Astrocyte of the spinal cord (primary cell): ENCODE measurements at regions not wholly inside any gene's neighbourhood (a gene's known extent, or its start where the extent isn't known, plus 50 kb on each side); places are given as distances from the start of the nearest gene placed in this dataset.
"Not testable (repeated sequence)": the region's sequence is repeated elsewhere in the genome, so short reads cannot be mapped to it uniquely, and the experiment has no call there.

Experiments
- DNase-seq: peaks from one replicate; pipeline ENCODE4 v3.0.0; 2011; ENCODE audit warnings: low read depth, low spot score
- H3K4me3 ChIP-seq: 2 replicates; pipeline ENCODE4 v1.5.1; 2011; ENCODE audit warnings: low read depth, mild to moderate bottlenecking, low read length, moderate library complexity
- in situ Hi-C: cut with HindIII; loops from 2 replicates; pipeline ENCODE4 v1.10.0; 2017; ENCODE audit warnings: low sequenced_read_pairs
- TF ChIP-seq, protein P1 (sequence below): IDR thresholded peaks from 2 replicates; pipeline ENCODE4 v1.5.1; 2012; ENCODE audit warnings: low read depth, mild to moderate bottlenecking, low read length, inconsistent platforms

DNA sequence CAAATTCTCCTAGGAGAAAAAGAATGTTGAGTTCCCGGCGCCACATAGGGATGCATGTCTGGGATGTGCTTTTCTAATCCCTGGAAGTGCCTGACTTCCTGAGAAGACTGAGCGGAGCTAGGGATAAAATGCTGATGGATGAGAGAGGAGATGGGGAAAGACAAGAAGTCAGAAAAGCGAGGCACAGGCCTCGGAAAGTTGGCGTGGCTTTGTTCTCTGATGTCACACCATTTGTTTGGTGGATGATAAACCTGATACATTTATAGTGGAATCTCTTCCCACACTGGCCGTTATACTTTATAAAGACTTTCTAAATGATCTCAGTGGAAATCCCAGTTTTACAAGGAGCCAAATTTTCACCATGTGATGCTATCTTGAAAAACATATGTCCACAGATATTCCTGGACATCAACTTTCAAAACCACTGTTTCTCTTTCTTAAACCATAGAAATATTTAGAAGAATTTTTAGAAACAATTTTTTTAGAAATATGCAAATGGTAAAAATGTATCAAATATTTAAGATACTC, 188.8 kb upstream of the SVIL start:
- in situ Hi-C loops = no loop called here
- no peak overlapping the region for H3K4me3 ChIP-seq
- no peak for DNase-seq
- TF ChIP-seq, protein P1, sequence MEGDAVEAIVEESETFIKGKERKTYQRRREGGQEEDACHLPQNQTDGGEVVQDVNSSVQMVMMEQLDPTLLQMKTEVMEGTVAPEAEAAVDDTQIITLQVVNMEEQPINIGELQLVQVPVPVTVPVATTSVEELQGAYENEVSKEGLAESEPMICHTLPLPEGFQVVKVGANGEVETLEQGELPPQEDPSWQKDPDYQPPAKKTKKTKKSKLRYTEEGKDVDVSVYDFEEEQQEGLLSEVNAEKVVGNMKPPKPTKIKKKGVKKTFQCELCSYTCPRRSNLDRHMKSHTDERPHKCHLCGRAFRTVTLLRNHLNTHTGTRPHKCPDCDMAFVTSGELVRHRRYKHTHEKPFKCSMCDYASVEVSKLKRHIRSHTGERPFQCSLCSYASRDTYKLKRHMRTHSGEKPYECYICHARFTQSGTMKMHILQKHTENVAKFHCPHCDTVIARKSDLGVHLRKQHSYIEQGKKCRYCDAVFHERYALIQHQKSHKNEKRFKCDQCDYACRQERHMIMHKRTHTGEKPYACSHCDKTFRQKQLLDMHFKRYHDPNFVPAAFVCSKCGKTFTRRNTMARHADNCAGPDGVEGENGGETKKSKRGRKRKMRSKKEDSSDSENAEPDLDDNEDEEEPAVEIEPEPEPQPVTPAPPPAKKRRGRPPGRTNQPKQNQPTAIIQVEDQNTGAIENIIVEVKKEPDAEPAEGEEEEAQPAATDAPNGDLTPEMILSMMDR = no peak

DNA sequence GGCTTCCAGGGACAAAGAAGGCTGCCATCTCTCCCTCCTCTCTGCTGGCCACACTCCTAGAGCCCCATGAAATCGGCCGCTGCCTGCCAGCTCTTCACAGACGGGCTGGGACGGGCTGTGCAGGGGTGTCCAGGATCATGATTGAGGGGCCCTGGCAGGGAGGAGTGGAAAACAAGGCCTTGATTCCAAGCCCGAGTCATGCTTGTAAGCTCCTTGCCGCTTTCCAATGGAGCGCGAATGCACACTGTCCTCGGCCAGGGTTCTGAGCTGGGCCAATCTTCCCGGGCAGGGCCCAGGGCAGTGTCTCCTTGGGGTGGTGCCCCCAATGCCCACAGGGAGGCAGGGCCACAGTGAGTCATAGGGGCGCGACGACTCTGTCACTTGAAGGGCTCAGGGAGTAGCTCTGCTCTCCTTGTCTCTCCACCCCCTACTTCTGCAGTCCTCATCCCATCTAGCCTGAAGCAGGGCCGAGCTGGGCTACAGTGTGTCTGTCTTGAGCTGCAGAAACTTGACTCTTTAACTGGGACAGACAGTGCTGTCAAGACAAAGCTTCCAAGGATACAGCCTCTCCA, 186.2 kb upstream of the SVIL start:
- no peak overlapping the region for H3K4me3 ChIP-seq
- in situ Hi-C loops = no loop called here
- DNase-seq = no peak
- TF ChIP-seq, protein P1 = no peak

DNA sequence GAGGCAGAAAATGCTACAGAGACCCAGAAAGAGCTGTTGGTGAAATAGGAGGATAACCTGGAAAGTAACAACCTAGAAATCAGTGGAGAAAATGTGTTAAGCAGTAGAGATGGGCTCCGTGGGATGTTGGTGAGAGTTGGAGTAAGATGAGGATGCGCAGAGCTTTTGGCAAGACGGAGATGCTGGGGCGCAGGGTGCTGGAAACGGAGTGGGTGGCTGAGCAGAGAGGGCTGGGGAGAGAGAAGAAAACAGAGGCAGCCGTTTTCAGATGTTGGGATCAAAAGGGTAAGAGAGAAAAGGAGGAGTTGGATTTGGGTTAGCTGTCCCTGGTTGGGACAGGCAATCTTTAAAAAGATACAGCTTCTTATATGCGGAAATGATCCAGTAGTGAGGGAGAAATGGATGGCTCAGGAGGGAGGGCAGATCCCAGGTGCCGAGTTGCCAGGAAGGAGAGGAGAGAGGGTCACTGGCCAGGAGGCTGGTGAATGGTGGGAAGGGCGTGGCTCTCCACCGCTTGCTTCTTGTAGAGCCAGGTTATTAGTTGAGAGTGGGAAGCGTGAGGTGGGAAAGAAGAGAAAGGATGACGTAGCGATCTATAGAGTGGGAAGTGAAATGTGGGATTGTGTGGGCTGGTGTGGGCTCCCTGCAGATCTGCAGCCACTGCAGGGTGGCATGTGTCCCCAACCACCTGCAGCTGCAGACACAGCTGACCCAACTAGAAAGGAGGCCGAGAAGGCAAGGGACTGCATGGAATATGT, 182.2 kb upstream of the SVIL start:
- DNase-seq = no peak
- in situ Hi-C loops = no loop called here
- TF ChIP-seq, protein P1 = no peak
- no peak overlapping the region for H3K4me3 ChIP-seq

DNA sequence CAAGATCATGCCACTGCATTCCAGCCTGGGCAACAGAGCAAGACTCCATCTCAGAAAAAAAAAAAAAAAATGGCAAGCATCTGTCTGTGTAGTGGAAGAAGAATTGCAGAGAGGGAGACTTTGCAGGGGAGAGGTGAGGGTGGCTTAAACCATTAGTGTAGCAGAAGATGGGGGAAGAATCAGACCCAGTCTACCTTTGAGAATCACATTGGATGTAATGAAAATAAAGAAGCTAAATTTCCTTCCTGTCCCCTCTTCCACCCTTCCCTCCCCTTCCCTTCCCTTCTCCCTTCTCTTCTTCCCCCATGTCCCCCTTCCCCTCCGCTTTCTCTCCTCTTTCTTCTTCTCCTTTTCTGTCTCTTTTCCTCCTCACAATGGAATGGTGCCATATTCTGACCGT, 180.8 kb upstream of the SVIL start:
- TF ChIP-seq, protein P1 = no peak
- no peak for DNase-seq
- in situ Hi-C loops = no loop called here
- H3K4me3 ChIP-seq = no peak overlapping the region

DNA sequence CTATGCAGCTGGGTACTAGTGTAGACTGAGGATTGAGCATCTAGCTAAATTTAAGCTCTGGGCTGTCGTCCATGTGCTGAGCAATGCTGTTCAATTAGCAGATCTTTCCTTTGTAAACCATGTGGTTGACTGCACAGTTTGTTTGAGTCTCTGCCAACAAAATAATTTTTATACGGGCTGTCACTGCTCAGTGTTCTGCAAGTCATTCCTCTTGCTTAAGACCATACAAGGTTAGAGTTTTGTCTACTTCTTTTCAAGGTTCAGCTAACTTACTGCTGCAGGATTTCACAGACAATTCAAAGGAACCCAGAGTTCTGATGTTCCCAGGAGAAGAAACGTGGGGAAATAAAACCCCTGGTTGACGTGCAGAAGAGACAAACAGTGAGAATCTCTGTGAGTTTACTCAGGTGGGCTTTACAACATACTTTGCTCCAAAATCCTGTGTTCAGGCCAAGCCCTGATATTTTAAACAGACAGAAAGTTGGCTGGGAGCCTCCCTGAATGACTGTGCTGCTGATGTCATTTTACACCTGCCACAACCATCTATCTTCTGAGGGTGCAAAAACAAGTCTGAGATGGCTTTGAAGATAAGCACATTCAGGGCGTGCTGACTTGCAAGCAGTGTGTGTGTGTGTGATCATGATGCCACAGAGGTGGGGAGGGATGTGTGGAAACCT, 177.1 kb upstream of the SVIL start:
- no peak overlapping the region for H3K4me3 ChIP-seq
- peak; percentile 97 for DNase-seq
- TF ChIP-seq, protein P1 = no peak
- in situ Hi-C loops = no loop called here

DNA sequence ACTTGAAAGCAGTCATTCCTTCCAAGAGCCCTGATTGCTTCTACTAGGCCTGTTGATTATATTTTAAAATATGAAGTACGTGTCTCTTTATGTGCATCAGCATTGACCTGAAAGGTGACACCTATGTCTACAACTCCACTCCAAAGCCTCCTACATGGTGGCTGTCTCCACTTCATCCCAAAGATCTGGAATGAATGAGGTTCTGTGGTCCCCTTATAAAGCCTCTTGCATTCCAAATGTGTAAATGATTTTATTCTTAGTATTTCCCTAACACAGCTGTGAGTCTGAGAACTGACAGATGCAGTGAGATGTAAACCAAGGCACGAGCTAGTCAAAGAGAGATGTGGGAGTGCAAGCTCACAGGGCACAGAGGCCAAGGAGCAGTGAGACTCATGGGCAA, 176.0 kb upstream of the SVIL start:
- in situ Hi-C loops = no loop called here
- H3K4me3 ChIP-seq = no peak overlapping the region
- TF ChIP-seq, protein P1 = no peak
- no peak for DNase-seq

DNA sequence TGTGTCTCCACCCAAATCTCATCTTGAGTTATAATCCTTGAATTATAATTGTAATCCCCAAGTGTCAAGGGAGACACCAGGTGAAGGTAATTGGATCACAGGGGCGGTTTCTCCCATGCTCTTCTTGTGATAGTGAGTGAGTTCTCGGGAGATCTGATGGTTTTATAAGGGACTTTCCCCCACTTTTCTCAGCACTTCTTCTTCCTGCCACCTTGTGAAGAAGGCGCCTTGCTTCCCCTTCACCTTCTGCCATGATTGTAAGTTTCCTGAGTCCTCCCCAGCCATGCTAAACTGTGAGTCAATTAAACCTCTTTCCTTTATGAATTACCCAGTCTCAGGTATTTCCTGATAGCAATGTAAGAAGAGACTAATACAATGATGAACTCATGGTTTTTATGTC, 175.5 kb upstream of the SVIL start:
- in situ Hi-C loops, DNase-seq, H3K4me3 ChIP-seq: not testable (repeated sequence)
